GM10248 (cell line): ENCODE measurements at regions not wholly inside any gene's neighbourhood (a gene's known extent, or its start where the extent isn't known, plus 50 kb on each side); places are given as distances from the start of the nearest gene placed in this dataset.

Experiments used
- CTCF ChIA-PET: fragments of 300-600 bp; sonication (Branson Sonifier 250); formaldehyde crosslinking; extraction: SDS; loops from one replicate; lab custom pipeline; 2021; ENCODE audit warnings: antibody characterized with exemption; lab: Yijun Ruan, JAX
- POLR2A ChIA-PET: fragments of 350-650 bp; sonication (Branson Sonifier 250); formaldehyde crosslinking; extraction: SDS; loops from one replicate; lab custom pipeline; 2020; ENCODE audit warnings: antibody characterized with exemption; lab: Yijun Ruan, JAX
- DNase-seq: peaks from one replicate; pipeline ENCODE4 v3.0.0; 2012; ENCODE audit errors: extremely low spot score
- CTCF ChIP-seq: IDR thresholded peaks from 2 replicates; pipeline ENCODE4 v1.5.1; 2012; ENCODE audit warnings: mild to moderate bottlenecking, low read depth; ENCODE audit errors: extremely low read depth, missing control alignments, control extremely low read depth

GRCh38 chr7:43039346-43039745 lies 73.1 kb upstream of the HECW1 start:
- no peak for TF ChIP-seq CTCF
- POLR2A ChIA-PET, result no interaction called here
- DNase-seq, result no peak
- CTCF ChIA-PET, result interaction anchor here (1.4 kb wide), 1 partner anchor 10 kb away, joined by 5 read pairs; no protein-coding TSS in a partner anchor

- TF ChIP-seq CTCF, result no peak
- CTCF ChIA-PET, result interaction anchor here (1.4 kb wide), 1 partner anchor 11 kb away, joined by 5 read pairs; no protein-coding TSS in a partner anchor
- no peak for DNase-seq
- POLR2A ChIA-PET, result no interaction called here
These were observed 72.0 kb upstream of the HECW1 start for GRCh38 chr7:43040461-43040860.

- ChIA-PET CTCF (no interaction called here), POLR2A (no interaction called here)
- no peak for DNase-seq
- TF ChIP-seq CTCF, result no peak
These were observed 71.3 kb upstream of the HECW1 start for GRCh38 chr7:43041105-43041504.

GRCh38 chr7:43041724-43042123 lies 70.7 kb upstream of the HECW1 start:
- no peak for DNase-seq
- ChIA-PET POLR2A (no interaction called here), CTCF (no interaction called here)
- TF ChIP-seq CTCF, result no peak

DNA sequence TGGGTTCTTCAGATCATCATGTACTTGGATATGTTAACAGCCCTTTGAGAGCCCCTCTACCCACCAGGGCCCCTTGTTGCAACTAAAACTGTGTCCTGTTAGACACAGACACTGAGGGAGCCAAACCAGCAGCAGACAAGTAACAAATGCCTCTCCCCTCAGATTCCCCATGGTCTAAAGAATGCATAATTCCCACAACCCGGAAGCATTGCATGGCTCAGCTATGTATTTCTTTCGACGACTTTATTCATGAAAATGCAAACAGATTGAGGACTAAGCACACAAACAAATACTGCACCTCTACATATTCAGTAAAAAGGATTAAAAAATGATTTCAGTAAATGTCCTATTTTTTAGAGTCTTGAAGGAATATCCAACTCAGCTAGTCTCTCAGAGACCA lies 70.1 kb upstream of the HECW1 start:
- DNase-seq, result no peak
- ChIA-PET POLR2A (no interaction called here), CTCF (interaction anchor here (0.7 to 1.2 kb wide), 4 partner anchors 13 to 1102 kb away, joined by 3 to 6 read pairs (median 3); no protein-coding TSS in a partner anchor)
- no peak for TF ChIP-seq CTCF

DNA sequence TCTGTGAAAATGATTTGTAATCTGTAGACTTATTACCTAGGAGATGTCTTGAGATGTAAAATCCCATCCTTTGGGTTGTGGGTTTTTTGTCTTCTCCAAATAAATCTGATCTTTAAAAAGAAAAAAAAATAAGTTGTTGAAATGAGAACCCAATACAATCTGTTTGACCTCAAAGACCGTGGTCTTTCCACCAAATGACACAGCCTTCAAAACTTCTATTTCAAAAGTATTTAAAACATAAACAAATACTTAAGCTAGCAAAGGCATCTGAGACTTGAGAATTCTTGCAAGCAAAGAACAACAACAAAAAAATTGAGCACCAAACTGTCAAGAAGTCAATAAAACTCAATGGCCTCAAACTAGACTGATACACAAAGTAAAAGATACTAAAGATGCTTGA lies 67.9 kb upstream of the HECW1 start:
- ChIA-PET POLR2A (no interaction called here), CTCF (no interaction called here)
- DNase-seq, result no peak
- TF ChIP-seq CTCF, result no peak

DNA sequence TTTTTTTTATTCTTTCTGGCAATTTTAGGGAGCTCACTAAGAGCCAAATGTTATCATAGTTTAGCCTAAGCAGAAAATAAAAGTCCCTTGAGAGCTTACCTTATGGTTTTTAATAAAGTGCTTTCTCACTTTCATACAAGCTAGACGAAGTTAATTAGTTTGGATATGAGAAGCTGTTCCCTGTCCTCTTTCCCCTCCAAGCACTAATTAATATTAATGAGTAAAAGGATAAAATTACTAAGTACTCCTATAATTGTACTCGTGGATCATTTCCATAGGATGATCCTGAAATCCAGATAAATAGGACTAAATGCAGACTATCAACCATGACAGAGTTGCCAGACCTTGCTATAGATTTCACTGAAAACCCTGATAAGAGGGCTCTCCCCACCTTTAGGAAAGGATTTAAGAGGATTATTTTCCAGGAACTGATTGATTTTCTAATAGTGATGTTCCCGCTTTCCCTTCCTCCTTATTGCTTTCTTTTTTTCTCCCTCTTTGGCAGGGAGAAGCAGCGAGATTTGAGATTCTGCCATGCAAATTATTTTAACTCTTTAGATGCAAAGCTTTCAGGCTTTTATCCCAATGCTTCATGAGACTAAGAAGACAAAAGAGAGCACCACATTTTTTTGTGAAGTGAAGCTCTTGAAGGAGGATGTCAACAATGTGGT lies 58.3 kb upstream of the HECW1 start:
- no peak for TF ChIP-seq CTCF
- ChIA-PET CTCF (interaction anchor here (1.1 to 2.0 kb wide), 4 partner anchors 12 to 53 kb away, joined by 3 to 5 read pairs (median 3); no protein-coding TSS in a partner anchor), POLR2A (no interaction called here)
- no peak for DNase-seq
